GM12892 (cell line): ENCODE measurements at regions not wholly inside any gene's neighbourhood (a gene's known extent, or its start where the extent isn't known, plus 50 kb on each side); places are given as distances from the start of the nearest gene placed in this dataset.

ENCODE experiments used
- DNase-seq: peaks from one replicate; pipeline ENCODE4 v3.0.0; 2011; ENCODE audit not compliant: insufficient read length
- FAIRE-seq: peaks from 2 replicates; lab custom pipeline; 2011; peaks lifted over from hg19 to GRCh38; lab: Jason Lieb, UNC
- POLR2A ChIP-seq: IDR thresholded peaks from 2 replicates; pipeline ENCODE4 v1.6.1; 2011; ENCODE audit warnings: low read depth, low read length, control low read depth
- POLR2AphosphoS5 ChIP-seq: IDR thresholded peaks from 2 replicates; pipeline ENCODE4 v1.6.1; 2011; ENCODE audit warnings: low read depth, low read length, control low read depth
- TAF1 ChIP-seq: IDR thresholded peaks from 2 replicates; pipeline ENCODE4 v1.6.1; 2011; ENCODE audit warnings: low read depth, mild to moderate bottlenecking, control low read depth, low read length, borderline replicate concordance

DNA sequence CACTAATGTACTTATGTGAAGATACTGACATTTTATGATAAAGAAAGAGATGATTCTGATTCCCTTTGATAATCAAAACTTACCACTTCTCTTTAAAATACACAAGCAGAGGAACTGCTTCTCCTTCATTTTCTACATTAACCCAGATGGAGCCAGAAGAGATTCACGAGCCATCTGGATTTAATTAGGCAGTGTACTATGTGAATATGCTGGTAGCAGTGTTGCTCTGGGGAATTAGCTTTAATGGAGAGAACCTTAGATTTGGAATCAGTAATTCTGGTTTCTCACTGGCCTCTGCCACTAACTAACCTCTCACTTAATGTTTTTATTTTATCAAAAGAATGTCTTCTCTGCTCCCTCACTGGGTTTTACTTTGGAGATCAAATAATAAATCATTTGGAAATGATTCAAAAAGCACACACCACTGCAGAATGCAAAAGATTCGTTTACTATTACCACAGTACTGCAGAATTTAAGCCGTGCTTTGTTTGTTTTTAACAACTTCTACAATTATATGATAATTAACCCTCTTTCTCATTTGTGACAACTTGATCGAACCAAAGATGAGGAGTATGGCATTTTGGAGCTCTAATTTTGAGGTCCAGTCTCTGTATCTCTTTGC, 77.5 kb upstream of the PHYHIPL start:
- FAIRE-seq, result no peak
- TF ChIP-seq POLR2AphosphoS5 (no peak), POLR2A (no peak), TAF1 (no peak)
- no peak for DNase-seq

DNA sequence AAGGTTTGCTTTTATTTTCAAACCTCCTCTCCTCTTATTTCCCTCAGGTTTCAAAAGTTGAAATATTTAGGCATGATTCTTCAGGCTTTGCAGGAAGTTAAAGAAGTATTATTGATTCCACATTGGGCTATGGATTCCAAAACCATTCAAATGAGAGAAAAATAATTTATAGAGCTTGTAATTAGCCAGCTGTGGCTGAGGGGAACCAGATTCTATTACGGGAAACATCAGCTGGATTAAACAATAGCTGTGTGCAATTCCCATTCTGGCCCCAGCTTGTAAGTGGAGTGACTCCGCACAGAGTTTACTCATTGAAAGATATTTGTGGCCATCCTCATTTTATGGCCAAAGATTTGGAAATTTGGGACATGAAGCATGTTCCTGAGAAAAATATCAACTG, 77.0 kb upstream of the PHYHIPL start:
- TF ChIP-seq POLR2A (no peak), POLR2AphosphoS5 (no peak), TAF1 (no peak)
- FAIRE-seq (no peak), DNase-seq (no peak)

DNA sequence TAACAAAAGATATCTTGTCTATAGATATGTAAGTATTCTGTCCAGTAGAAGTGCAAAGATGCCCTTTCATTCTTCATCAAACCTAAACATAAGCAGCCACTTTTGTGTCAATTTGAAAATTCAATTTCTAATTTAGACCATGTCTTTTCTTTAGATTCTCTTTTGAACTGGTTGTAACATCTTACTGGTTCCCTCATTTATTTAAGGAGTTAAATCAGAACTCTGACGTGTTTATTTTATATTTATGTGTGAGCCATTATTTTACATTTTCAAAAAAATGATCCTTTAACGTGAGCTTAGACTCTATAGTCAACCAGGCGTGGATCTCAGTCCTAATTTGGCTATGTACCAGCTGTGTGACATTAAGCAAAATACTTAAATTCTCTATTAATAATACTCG, 74.0 kb upstream of the PHYHIPL start:
- no peak for FAIRE-seq
- no peak for DNase-seq
- TF ChIP-seq POLR2A, result no peak
- no peak for TF ChIP-seq TAF1
- TF ChIP-seq POLR2AphosphoS5, result no peak

DNA sequence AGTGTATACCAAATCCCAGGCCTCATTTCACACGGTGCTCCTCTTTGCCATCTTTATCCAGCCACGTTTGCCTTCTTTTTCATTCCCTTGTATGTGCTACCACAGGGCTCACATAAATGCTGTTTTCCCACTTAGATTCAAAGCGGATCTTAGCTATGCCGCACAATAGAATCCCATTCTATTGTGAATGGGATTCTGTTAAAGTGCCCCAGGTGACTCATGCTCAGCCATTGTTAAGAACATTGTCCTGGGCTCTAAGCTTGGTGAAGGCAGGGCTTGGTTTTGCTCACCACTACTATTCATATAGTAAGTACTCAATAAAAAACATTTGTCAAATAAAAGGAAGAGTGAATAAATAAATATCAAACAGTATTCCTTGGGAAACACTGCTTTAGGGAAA, 72.3 kb upstream of the PHYHIPL start:
- DNase-seq, result no peak
- TF ChIP-seq TAF1 (no peak), POLR2A (no peak), POLR2AphosphoS5 (no peak)
- FAIRE-seq, result no peak

DNA sequence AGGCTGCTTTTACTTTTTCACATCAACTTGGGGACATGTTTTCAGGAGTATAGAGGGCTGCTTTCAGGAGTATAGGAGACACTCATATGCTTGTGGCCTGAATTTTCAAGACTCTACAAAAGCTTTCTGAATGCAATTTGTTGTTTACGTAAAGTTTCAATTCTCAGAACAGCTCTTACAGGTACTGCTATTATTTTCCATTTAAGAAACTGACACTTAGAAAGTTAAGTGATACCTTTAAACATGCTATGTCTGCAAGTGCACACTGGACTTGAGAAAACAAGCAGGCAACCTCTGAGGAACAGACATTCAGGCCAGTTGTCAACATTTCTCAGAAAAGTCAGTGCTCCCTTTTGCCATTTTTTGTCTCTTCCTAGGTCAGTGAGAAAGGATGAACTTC, 70.0 kb upstream of the PHYHIPL start:
- DNase-seq (no peak), FAIRE-seq (no peak)
- TF ChIP-seq POLR2AphosphoS5 (no peak), TAF1 (no peak), POLR2A (no peak)

DNA sequence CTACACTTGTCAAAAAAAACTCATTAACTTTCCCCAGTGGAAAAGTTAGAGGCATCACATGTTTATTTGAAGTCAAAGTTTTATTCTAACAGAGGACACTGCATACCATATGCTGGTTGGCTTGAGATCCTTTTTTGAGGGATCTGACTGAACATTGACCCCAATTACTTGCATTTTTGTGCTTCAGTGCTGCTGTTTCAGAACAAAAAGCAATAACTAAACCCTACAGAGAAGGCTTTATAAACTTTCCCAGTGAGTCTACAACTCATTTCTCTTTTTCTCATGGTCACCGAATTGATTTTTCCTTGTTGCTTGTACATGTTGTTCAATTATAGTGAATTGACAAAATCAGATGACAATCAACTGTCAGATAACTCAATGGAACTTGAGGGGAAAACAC, 69.3 kb upstream of the PHYHIPL start:
- DNase-seq (no peak), FAIRE-seq (no peak)
- TF ChIP-seq POLR2AphosphoS5, result no peak
- no peak for TF ChIP-seq POLR2A
- TF ChIP-seq TAF1, result no peak

DNA sequence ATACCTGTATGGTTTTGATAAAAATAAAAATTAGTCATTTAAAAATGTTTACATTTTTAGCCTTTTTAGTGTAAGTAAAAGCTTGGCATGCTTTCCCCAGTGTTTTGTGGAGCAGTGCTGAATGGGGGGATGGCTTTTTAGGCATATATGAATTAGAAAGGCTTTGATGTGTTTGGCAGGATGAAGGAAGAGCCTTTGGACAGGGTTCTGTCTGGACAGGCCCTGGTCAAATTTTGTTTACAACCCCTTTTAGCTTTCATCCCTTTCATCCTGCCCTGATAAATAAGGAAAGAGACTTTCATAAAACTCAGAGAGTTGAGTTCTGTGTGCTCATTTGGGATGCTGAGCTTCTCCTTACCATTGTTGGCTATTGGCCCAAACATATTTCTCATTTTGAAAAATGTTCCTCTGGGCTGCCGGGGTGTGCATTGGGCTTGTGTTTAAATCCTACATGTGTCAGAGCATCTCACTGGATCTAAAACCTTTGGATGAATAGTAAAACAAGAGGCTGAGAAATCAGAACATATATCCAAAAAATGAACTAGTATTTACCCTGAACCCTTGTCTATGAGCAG, 68.1 kb upstream of the PHYHIPL start:
- DNase-seq (no peak), FAIRE-seq (no peak)
- TF ChIP-seq POLR2A, result no peak
- no peak for TF ChIP-seq TAF1
- no peak for TF ChIP-seq POLR2AphosphoS5

DNA sequence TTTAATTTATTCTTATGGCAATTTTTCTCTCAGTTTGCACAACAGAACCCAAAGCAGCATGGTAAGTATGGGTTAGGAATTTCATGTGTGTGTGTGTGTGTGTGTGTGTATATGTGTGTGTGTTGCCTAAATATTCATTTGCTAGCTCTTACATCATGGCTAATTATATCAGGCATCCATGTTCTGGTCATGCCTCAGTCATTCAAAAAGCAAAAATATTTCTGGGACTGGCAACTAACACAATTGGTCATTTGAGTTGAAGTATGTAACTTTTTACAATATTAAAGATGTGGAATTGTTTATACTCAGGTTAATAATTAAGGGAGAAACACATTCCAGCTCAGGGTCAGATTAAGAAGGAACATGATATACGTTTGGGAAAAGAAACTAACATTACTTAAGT, 67.6 kb upstream of the PHYHIPL start:
- TF ChIP-seq POLR2A (no peak), TAF1 (no peak), POLR2AphosphoS5 (no peak)
- DNase-seq (no peak), FAIRE-seq (no peak)

DNA sequence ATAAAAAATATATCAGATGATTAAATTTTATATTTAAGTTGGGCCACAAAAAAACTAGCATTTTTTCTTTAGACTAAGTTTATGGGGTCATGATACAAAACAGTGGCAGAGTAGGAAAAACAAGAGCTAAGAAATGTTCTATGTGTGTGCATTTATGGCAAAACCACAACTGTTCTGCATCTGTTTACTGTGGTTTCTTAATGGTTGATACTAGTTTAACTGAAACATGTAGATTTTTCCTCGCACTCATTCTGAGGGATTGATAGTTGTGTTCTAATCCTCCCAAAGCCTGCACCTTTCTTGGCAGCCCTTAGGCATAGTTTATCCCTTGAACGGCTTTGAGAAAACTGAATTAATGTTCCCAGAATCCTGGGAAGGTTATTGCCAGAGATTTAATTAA, 66.6 kb upstream of the PHYHIPL start:
- TF ChIP-seq POLR2AphosphoS5 (no peak), POLR2A (no peak), TAF1 (no peak)
- no peak for FAIRE-seq
- DNase-seq, result no peak

DNA sequence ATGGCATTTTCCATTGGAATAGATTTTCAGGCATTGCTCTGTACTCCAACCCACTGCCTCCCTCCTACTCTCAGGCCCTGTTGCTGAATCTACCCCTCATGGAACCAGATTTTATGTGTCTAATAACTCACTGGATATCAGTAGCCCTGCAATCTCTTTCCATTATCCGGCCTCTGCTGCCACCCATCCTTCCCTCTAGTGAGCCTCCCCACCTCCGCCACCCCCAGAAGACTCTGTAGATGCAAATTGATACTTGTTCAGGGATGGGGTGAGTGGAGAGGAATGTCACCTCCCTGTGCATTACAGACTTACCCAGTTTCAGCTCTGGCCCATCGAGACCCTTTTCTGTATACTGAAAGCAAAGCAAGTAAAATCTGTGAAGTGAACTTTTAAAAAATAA, 52.3 kb upstream of the PHYHIPL start:
- DNase-seq (no peak), FAIRE-seq (no peak)
- TF ChIP-seq POLR2AphosphoS5 (no peak), TAF1 (no peak), POLR2A (no peak)

DNA sequence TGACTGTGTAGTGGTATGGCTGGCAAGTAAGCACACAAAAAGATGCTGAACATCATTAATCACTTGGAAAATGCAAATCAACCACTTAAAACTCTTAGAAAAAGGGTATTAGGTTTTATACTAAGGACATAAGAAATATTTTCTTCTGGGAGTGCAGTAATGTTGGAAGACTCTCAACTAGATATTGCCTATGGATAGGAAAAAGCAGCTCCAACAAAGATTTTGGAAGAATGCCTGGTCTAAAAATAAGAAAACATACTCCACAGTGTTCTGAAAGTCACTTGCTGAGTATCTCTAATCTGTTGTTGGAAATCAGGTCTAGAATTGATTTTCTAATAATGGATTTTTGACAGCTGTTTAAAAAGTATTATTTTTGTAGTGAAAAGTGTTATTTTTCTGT, 50.8 kb upstream of the PHYHIPL start:
- TF ChIP-seq POLR2A (no peak), TAF1 (no peak), POLR2AphosphoS5 (no peak)
- no peak for FAIRE-seq
- DNase-seq, result no peak

DNA sequence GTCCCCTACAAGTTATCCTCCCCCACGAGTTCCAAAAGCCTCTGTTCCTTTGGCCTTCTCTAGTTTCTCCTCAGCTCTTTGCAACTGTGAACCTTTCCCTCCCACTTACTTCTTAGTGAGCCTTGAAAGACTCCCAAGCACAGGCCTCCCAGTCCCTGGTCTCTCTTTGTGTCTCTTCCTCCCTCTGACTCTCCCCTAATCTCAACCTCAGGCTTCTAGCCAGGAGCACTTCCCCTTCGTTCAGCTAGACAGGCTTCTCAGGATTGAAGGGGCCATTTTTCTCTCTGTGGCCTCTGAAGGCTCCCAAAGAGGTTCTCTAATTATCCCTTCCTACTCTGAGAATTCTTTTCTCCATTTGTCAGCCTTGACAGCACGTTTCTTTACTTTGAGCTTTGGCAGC, 50.2 kb upstream of the PHYHIPL start:
- DNase-seq, result no peak
- FAIRE-seq, result no peak
- TF ChIP-seq POLR2AphosphoS5, result no peak
